GM12892 (cell line): ENCODE measurements at regions not wholly inside any gene's neighbourhood (a gene's known extent, or its start where the extent isn't known, plus 50 kb on each side); places are given as distances from the start of the nearest gene placed in this dataset.

Experiments
- POLR2A ChIP-seq: IDR thresholded peaks from 2 replicates; pipeline ENCODE4 v1.6.1; 2011; ENCODE audit warnings: low read depth, low read length, control low read depth
- POLR2AphosphoS5 ChIP-seq: IDR thresholded peaks from 2 replicates; pipeline ENCODE4 v1.6.1; 2011; ENCODE audit warnings: low read depth, low read length, control low read depth
- TAF1 ChIP-seq: IDR thresholded peaks from 2 replicates; pipeline ENCODE4 v1.6.1; 2011; ENCODE audit warnings: low read depth, mild to moderate bottlenecking, control low read depth, low read length, borderline replicate concordance

GRCh38 chr12:72966684-72967083 lies 694.5 kb downstream of the TRHDE start:
- TF ChIP-seq POLR2A, result no peak
- no peak for TF ChIP-seq POLR2AphosphoS5
- no peak for TF ChIP-seq TAF1
